Hepatocyte (in vitro differentiated cells): ENCODE measurements at regions not wholly inside any gene's neighbourhood (a gene's known extent, or its start where the extent isn't known, plus 50 kb on each side); places are given as distances from the start of the nearest gene placed in this dataset.

ENCODE experiments used
- EZH2 ChIP-seq: fragments of 200-600 bp; sonication (generic); IDR thresholded peaks from 2 replicates; pipeline ENCODE4 v1.6.1; 2016; ENCODE audit warnings: antibody characterized with exemption, mild to moderate bottlenecking, borderline replicate concordance
- EZH2phosphoT487 ChIP-seq: fragments of 200-600 bp; sonication (generic); IDR thresholded peaks from one replicate; pipeline ENCODE4 v1.6.1; 2018; ENCODE audit warnings: antibody characterized with exemption, mild to moderate bottlenecking, low read depth, moderate library complexity; ENCODE audit not compliant: unreplicated experiment, severe bottlenecking
- TF ChIP-seq, protein P1 (sequence below): fragments of 200-600 bp; sonication (generic); IDR thresholded peaks from 2 replicates; pipeline ENCODE4 v1.5.1; 2016; ENCODE audit warnings: antibody characterized with exemption, mild to moderate bottlenecking; ENCODE audit not compliant: poor library complexity

DNA sequence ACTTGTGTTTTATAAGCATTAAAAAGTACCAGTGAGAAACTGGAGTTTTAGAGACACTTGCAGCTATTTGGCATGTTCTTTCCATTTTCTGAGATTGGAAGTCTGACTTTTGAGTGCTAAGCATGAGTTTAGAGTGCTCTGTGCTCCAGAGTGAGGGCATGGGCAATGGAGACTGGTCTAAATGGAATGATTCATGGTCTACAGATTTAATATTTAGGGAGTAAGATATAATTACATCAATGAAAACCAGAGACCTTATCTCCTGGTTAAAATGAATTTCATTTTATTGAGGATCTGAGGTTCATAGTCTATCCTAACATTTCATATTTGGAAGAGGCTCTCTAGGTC is 135.9 kb upstream of the RPS23 start:
- TF ChIP-seq, protein P1, sequence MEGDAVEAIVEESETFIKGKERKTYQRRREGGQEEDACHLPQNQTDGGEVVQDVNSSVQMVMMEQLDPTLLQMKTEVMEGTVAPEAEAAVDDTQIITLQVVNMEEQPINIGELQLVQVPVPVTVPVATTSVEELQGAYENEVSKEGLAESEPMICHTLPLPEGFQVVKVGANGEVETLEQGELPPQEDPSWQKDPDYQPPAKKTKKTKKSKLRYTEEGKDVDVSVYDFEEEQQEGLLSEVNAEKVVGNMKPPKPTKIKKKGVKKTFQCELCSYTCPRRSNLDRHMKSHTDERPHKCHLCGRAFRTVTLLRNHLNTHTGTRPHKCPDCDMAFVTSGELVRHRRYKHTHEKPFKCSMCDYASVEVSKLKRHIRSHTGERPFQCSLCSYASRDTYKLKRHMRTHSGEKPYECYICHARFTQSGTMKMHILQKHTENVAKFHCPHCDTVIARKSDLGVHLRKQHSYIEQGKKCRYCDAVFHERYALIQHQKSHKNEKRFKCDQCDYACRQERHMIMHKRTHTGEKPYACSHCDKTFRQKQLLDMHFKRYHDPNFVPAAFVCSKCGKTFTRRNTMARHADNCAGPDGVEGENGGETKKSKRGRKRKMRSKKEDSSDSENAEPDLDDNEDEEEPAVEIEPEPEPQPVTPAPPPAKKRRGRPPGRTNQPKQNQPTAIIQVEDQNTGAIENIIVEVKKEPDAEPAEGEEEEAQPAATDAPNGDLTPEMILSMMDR, result no peak
- TF ChIP-seq EZH2, result no peak
- no peak for TF ChIP-seq EZH2phosphoT487
